ENCODE measurements at regions not wholly inside any gene's neighbourhood (a gene's known extent, or its start where the extent isn't known, plus 50 kb on each side); places are given as distances from the start of the nearest gene placed in this dataset.

GRCh38 chr7:115271332-115272235 is 349.7 kb downstream of the MDFIC start:
- peak; percentile 68 to 73 for DNase-seq (ENCODE audit: low read depth in 2 of 2)

GRCh38 chr7:115269486-115269885 is 347.6 kb downstream of the MDFIC start:
- no peak for DNase-seq (ENCODE audit: low read depth in 2 of 2)

GRCh38 chr7:115267503-115267902 is 345.6 kb downstream of the MDFIC start:
- no peak for DNase-seq (ENCODE audit: low read depth in 2 of 2)

GRCh38 chr7:115260381-115260780 is 338.5 kb downstream of the MDFIC start:
- DNase-seq (ENCODE audit: low read depth in 2 of 2), result peak in 1 of 2 experiments; percentile 14

GRCh38 chr7:115252461-115252860 is 330.6 kb downstream of the MDFIC start:
- DNase-seq (ENCODE audit: low read depth in 2 of 2), result no peak

GRCh38 chr7:115249080-115249479 is 327.2 kb downstream of the MDFIC start:
- peak; percentile 37 to 42 for DNase-seq (ENCODE audit: low read depth in 2 of 2)

GRCh38 chr7:115241151-115241550 is 319.3 kb downstream of the MDFIC start:
- DNase-seq (ENCODE audit: low read depth in 2 of 2), result no peak

- no peak for DNase-seq (ENCODE audit: low read depth in 2 of 2)
Measured at GRCh38 chr7:115240242-115240641, 318.3 kb downstream of the MDFIC start.

- DNase-seq (ENCODE audit: low read depth in 2 of 2), result no peak
Measured at GRCh38 chr7:115235075-115235474, 313.2 kb downstream of the MDFIC start.

- no peak for DNase-seq (ENCODE audit: low read depth in 2 of 2)
Measured at GRCh38 chr7:115233809-115234208, 311.9 kb downstream of the MDFIC start.

GRCh38 chr7:115232041-115232440 is 310.1 kb downstream of the MDFIC start:
- no peak for DNase-seq (ENCODE audit: low read depth in 2 of 2)

GRCh38 chr7:115230882-115231571 is 309.1 kb downstream of the MDFIC start:
- DNase-seq (ENCODE audit: low read depth in 2 of 2), result peak; percentile 83 to 85

GRCh38 chr7:115229401-115230105 is 307.7 kb downstream of the MDFIC start:
- no peak for DNase-seq (ENCODE audit: low read depth in 2 of 2)

GRCh38 chr7:115227473-115228235 is 305.8 kb downstream of the MDFIC start:
- DNase-seq (ENCODE audit: low read depth in 2 of 2), result no peak

- DNase-seq (ENCODE audit: low read depth in 2 of 2), result no peak
Measured at GRCh38 chr7:115226410-115226809, 304.5 kb downstream of the MDFIC start.

GRCh38 chr7:115224922-115225321 is 303.0 kb downstream of the MDFIC start:
- DNase-seq (ENCODE audit: low read depth in 2 of 2), result no peak

- no peak for DNase-seq (ENCODE audit: low read depth in 2 of 2)
Measured at GRCh38 chr7:115223959-115224358, 302.1 kb downstream of the MDFIC start.

- peak; percentile 44 to 48 for DNase-seq (ENCODE audit: low read depth in 2 of 2)
Measured at GRCh38 chr7:115221456-115221855, 299.6 kb downstream of the MDFIC start.

- no peak for DNase-seq (ENCODE audit: low read depth in 2 of 2)
Measured at GRCh38 chr7:115218076-115218475, 296.2 kb downstream of the MDFIC start.

- DNase-seq (ENCODE audit: low read depth in 2 of 2), result no peak
Measured at GRCh38 chr7:115217373-115217772, 295.5 kb downstream of the MDFIC start.

GRCh38 chr7:115216652-115217051 is 294.8 kb downstream of the MDFIC start:
- DNase-seq (ENCODE audit: low read depth in 2 of 2), result no peak

GRCh38 chr7:115211171-115211570 is 289.3 kb downstream of the MDFIC start:
- DNase-seq (ENCODE audit: low read depth in 2 of 2), result no peak

Measured in fibroblast of skin of left quadriceps (primary cell).